Activated CD8-positive, alpha-beta T cell treated with anti-CD3 and anti-CD28 coated beads, Interleukin-2, amount 10 ng/mL, durations not matched to agents 7 days and 5 days (primary cell): ENCODE measurements at regions not wholly inside any gene's neighbourhood (a gene's known extent, or its start where the extent isn't known, plus 50 kb on each side); places are given as distances from the start of the nearest gene placed in this dataset.
"Not testable (repeated sequence)": the region's sequence is repeated elsewhere in the genome, so short reads cannot be mapped to it uniquely, and the experiment has no call there.

Experiments
- ATAC-seq: fragments of 150-1000 bp; cut with Tn5 transposase; one replicate; pipeline ENCODE4 v1.10.0; 2021; ENCODE audit warnings: moderate library complexity
- CTCF ChIA-PET: fragments of 350-600 bp; sonication (Branson Sonifier 250); formaldehyde crosslinking; loops from one replicate; lab custom pipeline; 2021; ENCODE audit warnings: antibody characterized with exemption; lab: Charles Lee
- POLR2A ChIA-PET: fragments of 350-600 bp; sonication (Branson Sonifier 250); formaldehyde crosslinking; loops from one replicate; lab custom pipeline; 2021; ENCODE audit warnings: antibody characterized with exemption; lab: Charles Lee
- DNase-seq: peaks from one replicate; pipeline ENCODE4 v3.0.0-alpha.2; 2020
- H3K27ac Mint-ChIP-seq: one replicate; pipeline ENCODE4 v1.8.0; 2021; ENCODE audit warnings: mild to moderate bottlenecking, mixed read lengths
- H3K27me3 Mint-ChIP-seq: one replicate; pipeline ENCODE4 v1.8.0; 2021; ENCODE audit warnings: low read depth, mixed read lengths
- H3K36me3 Mint-ChIP-seq: one replicate; pipeline ENCODE4 v1.8.0; 2021; ENCODE audit warnings: low read depth, mixed read lengths
- H3K4me1 Mint-ChIP-seq: one replicate; pipeline ENCODE4 v1.8.0; 2021; ENCODE audit warnings: low read depth, mixed read lengths
- H3K4me3 Mint-ChIP-seq: one replicate; pipeline ENCODE4 v1.8.0; 2021; ENCODE audit warnings: mild to moderate bottlenecking, mixed read lengths
- H3K9me3 Mint-ChIP-seq: one replicate; pipeline ENCODE4 v1.8.0; 2022; ENCODE audit warnings: mixed read lengths; ENCODE audit not compliant: insufficient read depth

- no peak for ATAC-seq
- Mint-ChIP-seq H3K27me3 (no peaks in the 10 kb centered on the region), H3K9me3 (peaks cover 10% of the 10 kb centered on the region), H3K4me3 (no peak overlapping the region), H3K4me1 (no peaks in the 10 kb centered on the region), H3K36me3 (no peaks in the 10 kb centered on the region), H3K27ac (no peak overlapping the region)
- POLR2A ChIA-PET = no interaction called here
- CTCF ChIA-PET = no interaction called here
- no peak for DNase-seq
Measured at GRCh38 chr21:17238468-17238867, 274.4 kb upstream of the CXADR start.

GRCh38 chr21:17250778-17251241, 262.0 kb upstream of the CXADR start:
- Mint-ChIP-seq H3K4me1 (no peaks in the 10 kb centered on the region), H3K9me3 (peaks cover 14% of the 10 kb centered on the region), H3K27ac (no peak overlapping the region), H3K27me3 (no peaks in the 10 kb centered on the region), H3K4me3 (no peak overlapping the region), H3K36me3 (no peaks in the 10 kb centered on the region)
- ATAC-seq (no peak), DNase-seq (no peak)
- CTCF ChIA-PET = no interaction called here
- POLR2A ChIA-PET = no interaction called here

DNA sequence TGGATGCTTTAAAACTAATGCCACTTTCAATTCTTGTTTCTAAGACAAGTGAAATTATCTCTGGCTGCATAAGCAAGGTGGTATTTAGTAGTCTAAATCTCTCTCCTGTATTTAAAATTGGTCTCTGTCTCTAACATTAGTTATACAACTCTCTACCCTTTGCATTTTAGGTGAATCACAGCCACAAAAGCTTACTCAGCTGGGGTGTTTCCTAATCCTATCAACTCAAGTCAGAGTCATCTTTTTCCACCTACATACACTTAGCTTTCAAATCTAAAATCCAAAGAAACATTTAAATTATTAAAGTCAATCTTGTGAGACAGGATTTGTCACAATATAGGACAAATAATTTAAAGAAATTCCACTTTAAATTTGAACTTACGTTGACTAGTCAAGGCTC, 255.1 kb upstream of the CXADR start:
- CTCF ChIA-PET = no interaction called here
- Mint-ChIP-seq H3K9me3 (no peaks in the 10 kb centered on the region), H3K27me3 (no peaks in the 10 kb centered on the region), H3K36me3 (no peaks in the 10 kb centered on the region), H3K4me1 (no peaks in the 10 kb centered on the region), H3K27ac (no peak overlapping the region), H3K4me3 (no peak overlapping the region)
- no peak for ATAC-seq
- POLR2A ChIA-PET = no interaction called here
- no peak for DNase-seq

- no peaks in the 10 kb centered on the region for H3K36me3 Mint-ChIP-seq
- H3K27me3 Mint-ChIP-seq = no peaks in the 10 kb centered on the region
- H3K4me1 Mint-ChIP-seq = no peaks in the 10 kb centered on the region
- no peaks in the 10 kb centered on the region for H3K9me3 Mint-ChIP-seq
- CTCF ChIA-PET = no interaction called here
- POLR2A ChIA-PET = no interaction called here
- ATAC-seq = no peak
- H3K4me3 Mint-ChIP-seq = no peak overlapping the region
- no peak for DNase-seq
- H3K27ac Mint-ChIP-seq = no peak overlapping the region
Measured at GRCh38 chr21:17264182-17264581, 248.7 kb upstream of the CXADR start.

GRCh38 chr21:17269760-17270159, 243.1 kb upstream of the CXADR start:
- ChIA-PET POLR2A (no interaction called here), CTCF (no interaction called here)
- Mint-ChIP-seq H3K27ac (no peak overlapping the region), H3K27me3 (no peaks in the 10 kb centered on the region), H3K4me1 (no peaks in the 10 kb centered on the region), H3K9me3 (no peaks in the 10 kb centered on the region), H3K4me3 (no peak overlapping the region), H3K36me3 (no peaks in the 10 kb centered on the region)
- no peak for ATAC-seq
- DNase-seq = no peak

DNA sequence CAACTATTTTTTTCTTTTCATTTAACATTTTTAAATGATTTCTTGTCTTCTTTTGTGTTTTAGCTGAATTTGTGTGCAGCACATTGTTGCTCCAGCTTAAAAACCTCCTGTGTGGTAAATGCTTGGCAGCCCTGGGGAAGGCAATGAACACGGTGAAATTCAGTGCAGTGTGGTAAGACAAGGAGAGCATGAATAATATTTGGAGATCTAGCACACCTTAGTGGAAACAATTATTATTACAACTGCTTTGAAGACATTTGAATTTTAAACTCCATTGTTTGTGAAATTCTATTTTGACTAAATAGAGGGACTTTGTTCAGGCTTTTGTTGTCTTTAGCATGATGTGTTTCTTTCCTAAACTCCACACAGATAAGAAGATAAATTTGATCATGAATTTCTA, 242.6 kb upstream of the CXADR start:
- H3K27ac Mint-ChIP-seq = no peak overlapping the region
- H3K9me3 Mint-ChIP-seq = no peaks in the 10 kb centered on the region
- DNase-seq (no peak), ATAC-seq (no peak)
- no peak overlapping the region for H3K4me3 Mint-ChIP-seq
- H3K4me1 Mint-ChIP-seq = no peaks in the 10 kb centered on the region
- H3K36me3 Mint-ChIP-seq = no peaks in the 10 kb centered on the region
- CTCF ChIA-PET = no interaction called here
- POLR2A ChIA-PET = no interaction called here
- H3K27me3 Mint-ChIP-seq = no peaks in the 10 kb centered on the region

DNA sequence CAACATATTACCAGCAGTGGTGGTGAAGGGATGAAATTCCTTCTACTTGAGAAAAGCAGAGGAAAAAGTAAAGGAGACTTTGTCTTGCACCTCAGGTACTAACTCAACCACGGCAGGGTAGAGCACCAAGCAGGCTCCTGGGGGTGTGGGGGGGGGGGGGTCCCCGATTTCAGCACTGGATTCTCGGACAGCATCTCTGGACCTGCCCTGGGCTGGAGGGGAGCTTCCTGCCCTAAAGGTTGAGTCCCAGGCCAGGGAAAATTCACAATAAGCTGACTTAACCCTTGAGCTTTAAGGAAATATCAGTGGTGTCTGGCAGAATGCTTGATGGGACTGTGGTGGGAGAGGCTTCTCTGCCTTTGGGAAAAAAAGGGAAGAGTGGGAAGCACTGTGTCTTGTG, 233.2 kb upstream of the CXADR start:
- H3K27me3 Mint-ChIP-seq = no peaks in the 10 kb centered on the region
- H3K4me3 Mint-ChIP-seq = no peak overlapping the region
- no peaks in the 10 kb centered on the region for H3K4me1 Mint-ChIP-seq
- ATAC-seq (no peak), DNase-seq (no peak)
- ChIA-PET POLR2A (no interaction called here), CTCF (no interaction called here)
- no peak overlapping the region for H3K27ac Mint-ChIP-seq
- H3K36me3 Mint-ChIP-seq = no peaks in the 10 kb centered on the region
- H3K9me3 Mint-ChIP-seq = peaks cover 17% of the 10 kb centered on the region

DNA sequence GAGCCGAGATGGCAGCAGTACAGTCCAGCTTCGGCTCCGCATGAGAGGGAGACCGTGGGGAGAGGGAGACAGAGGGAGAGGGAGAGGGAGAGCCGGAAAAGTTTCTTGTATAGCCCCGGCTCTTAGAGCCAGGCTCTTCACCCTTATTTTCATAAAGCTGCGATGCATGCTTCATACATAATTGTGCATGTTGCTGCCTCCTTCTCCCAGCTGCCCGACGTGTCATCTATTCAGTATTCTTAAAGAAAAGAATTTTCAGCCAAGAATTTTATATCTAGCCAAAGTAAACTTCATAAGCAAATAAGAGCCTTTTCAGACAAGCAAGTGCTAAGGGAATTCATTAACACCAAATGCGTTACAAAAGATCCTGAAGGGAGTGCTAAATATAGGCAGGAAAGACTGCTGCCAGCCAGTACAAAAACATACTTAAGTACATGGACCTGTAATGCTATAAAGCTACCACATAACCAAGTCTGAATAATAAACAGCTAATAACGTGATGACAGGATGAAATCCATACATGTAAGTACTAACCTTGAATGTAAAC, 219.8 kb upstream of the CXADR start:
- H3K4me1 Mint-ChIP-seq, DNase-seq, H3K36me3 Mint-ChIP-seq, CTCF ChIA-PET, ATAC-seq, H3K9me3 Mint-ChIP-seq, H3K27me3 Mint-ChIP-seq, POLR2A ChIA-PET, H3K4me3 Mint-ChIP-seq, H3K27ac Mint-ChIP-seq: not testable (repeated sequence)

DNA sequence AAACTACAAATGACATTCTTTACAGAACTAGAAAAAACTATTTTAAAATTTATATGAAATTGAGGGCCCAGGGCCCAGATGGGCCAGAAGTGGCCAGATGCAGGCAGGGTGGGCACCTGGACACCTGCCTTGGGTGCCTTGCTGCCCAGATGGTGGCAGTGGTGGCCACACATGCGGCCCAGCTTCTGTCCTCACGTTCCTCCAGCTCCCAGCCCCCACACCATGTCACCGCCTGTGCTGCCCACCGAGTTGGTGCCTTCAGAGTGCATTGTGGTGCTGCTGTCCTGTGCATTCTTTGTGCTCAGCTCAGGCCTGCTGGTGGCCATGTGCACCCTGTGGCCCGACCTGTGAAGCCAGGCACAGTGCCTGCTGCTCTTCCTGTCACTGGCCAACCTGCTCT, 216.8 kb upstream of the CXADR start:
- ATAC-seq (no peak), DNase-seq (no peak)
- H3K36me3 Mint-ChIP-seq = no peaks in the 10 kb centered on the region
- H3K27ac Mint-ChIP-seq = no peak overlapping the region
- H3K4me1 Mint-ChIP-seq = no peaks in the 10 kb centered on the region
- POLR2A ChIA-PET = no interaction called here
- no peak overlapping the region for H3K4me3 Mint-ChIP-seq
- H3K9me3 Mint-ChIP-seq = peaks cover 22% of the 10 kb centered on the region
- H3K27me3 Mint-ChIP-seq = no peaks in the 10 kb centered on the region
- CTCF ChIA-PET = no interaction called here

DNA sequence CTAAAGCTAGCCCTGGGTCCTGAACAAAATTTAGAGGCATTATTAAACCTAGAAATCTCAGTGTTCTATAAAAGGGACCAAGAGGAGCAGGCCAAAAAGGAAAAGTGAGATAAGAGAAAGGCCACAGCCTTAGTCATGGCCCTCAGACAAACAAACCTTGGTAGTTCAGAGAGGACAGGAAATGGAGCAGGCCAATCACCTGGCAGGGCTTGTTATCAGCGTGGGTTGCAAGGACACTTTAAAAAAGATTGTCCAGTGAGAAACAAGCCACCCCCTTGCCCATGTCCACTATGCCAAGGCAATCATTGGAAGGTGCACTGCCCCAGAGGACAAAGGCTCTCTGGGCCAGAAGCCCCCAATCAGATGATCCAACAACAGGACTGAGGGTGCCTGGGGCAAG, 213.3 kb upstream of the CXADR start:
- DNase-seq, ATAC-seq, CTCF ChIA-PET, H3K27me3 Mint-ChIP-seq, H3K4me3 Mint-ChIP-seq, H3K36me3 Mint-ChIP-seq, POLR2A ChIA-PET, H3K4me1 Mint-ChIP-seq, H3K27ac Mint-ChIP-seq: not testable (repeated sequence)
- H3K9me3 Mint-ChIP-seq = peaks cover 23% of the 10 kb centered on the region

- POLR2A ChIA-PET, H3K36me3 Mint-ChIP-seq, H3K27me3 Mint-ChIP-seq, H3K27ac Mint-ChIP-seq, H3K4me3 Mint-ChIP-seq, H3K4me1 Mint-ChIP-seq, CTCF ChIA-PET, DNase-seq, ATAC-seq: not testable (repeated sequence)
- peaks cover 10% of the 10 kb centered on the region for H3K9me3 Mint-ChIP-seq
Measured at GRCh38 chr21:17327715-17328114, 185.1 kb upstream of the CXADR start.

- H3K4me3 Mint-ChIP-seq = no peak overlapping the region
- no peaks in the 10 kb centered on the region for H3K27me3 Mint-ChIP-seq
- ChIA-PET CTCF (no interaction called here), POLR2A (no interaction called here)
- H3K4me1 Mint-ChIP-seq = no peaks in the 10 kb centered on the region
- no peak overlapping the region for H3K27ac Mint-ChIP-seq
- ATAC-seq = no peak
- no peak for DNase-seq
- no peaks in the 10 kb centered on the region for H3K9me3 Mint-ChIP-seq
- no peaks in the 10 kb centered on the region for H3K36me3 Mint-ChIP-seq
Measured at GRCh38 chr21:17334484-17334883, 178.4 kb upstream of the CXADR start.

GRCh38 chr21:17340081-17340480, 172.8 kb upstream of the CXADR start:
- ATAC-seq (no peak), DNase-seq (no peak)
- peaks cover 7% of the 10 kb centered on the region for H3K9me3 Mint-ChIP-seq
- no peaks in the 10 kb centered on the region for H3K27me3 Mint-ChIP-seq
- H3K4me3 Mint-ChIP-seq = no peak overlapping the region
- H3K4me1 Mint-ChIP-seq = no peaks in the 10 kb centered on the region
- ChIA-PET POLR2A (no interaction called here), CTCF (no interaction called here)
- H3K27ac Mint-ChIP-seq = no peak overlapping the region
- no peaks in the 10 kb centered on the region for H3K36me3 Mint-ChIP-seq
